Immature natural killer cell (primary cell): ENCODE measurements at regions not wholly inside any gene's neighbourhood (a gene's known extent, or its start where the extent isn't known, plus 50 kb on each side); places are given as distances from the start of the nearest gene placed in this dataset.
"Not testable (repeated sequence)": the region's sequence is repeated elsewhere in the genome, so short reads cannot be mapped to it uniquely, and the experiment has no call there.

Experiments
- DNase-seq, 3 donors: peaks; one replicate each; pipeline ENCODE4 v3.0.0; 2022; ENCODE audit warnings: mixed read lengths in 1 of 3
- H3K27ac Mint-ChIP-seq, 6 donors: one replicate each; pipeline ENCODE4 v1.8.0; 2020; ENCODE audit warnings: mixed read lengths in 6 of 6, mild to moderate bottlenecking in 5 of 6, inconsistent platforms in 4 of 6, moderate library complexity in 3 of 6
- H3K27me3 Mint-ChIP-seq, 3 donors: one replicate each; pipeline ENCODE4 v1.8.0; 2020 to 2021; ENCODE audit warnings: low read depth in 3 of 3, mild to moderate bottlenecking in 3 of 3, mixed read lengths in 3 of 3, moderate library complexity in 3 of 3, inconsistent platforms in 1 of 3
- H3K36me3 Mint-ChIP-seq, 3 donors: one replicate each; pipeline ENCODE4 v1.8.0; 2020; ENCODE audit warnings: mixed read lengths in 3 of 3, inconsistent platforms in 2 of 3, mild to moderate bottlenecking in 2 of 3
- H3K4me1 Mint-ChIP-seq, 2 donors: one replicate each; pipeline ENCODE4 v1.8.0; 2020; ENCODE audit warnings: inconsistent platforms in 2 of 2, mild to moderate bottlenecking in 2 of 2, mixed read lengths in 2 of 2, moderate library complexity in 1 of 2
- H3K4me3 Mint-ChIP-seq, 5 donors: one replicate each; pipeline ENCODE4 v1.8.0; 2020; ENCODE audit warnings: mild to moderate bottlenecking in 5 of 5, mixed read lengths in 5 of 5, inconsistent platforms in 3 of 5, moderate library complexity in 3 of 5
- H3K9me3 Mint-ChIP-seq, 6 donors: one replicate each; pipeline ENCODE4 v1.8.0; 2020; ENCODE audit warnings: mild to moderate bottlenecking in 6 of 6, mixed read lengths in 6 of 6, inconsistent platforms in 4 of 6, moderate library complexity in 3 of 6

- H3K4me1 Mint-ChIP-seq: no peaks in the 10 kb centered on the region
- H3K36me3 Mint-ChIP-seq: no peaks in the 10 kb centered on the region
- H3K27me3 Mint-ChIP-seq: peaks cover 0 to 4% (median 2%) of the 10 kb centered on the region in 3 donors
- peaks cover 8 to 21% (median 14%) of the 10 kb centered on the region in 6 donors for H3K9me3 Mint-ChIP-seq
- no peak overlapping the region for H3K27ac Mint-ChIP-seq
- H3K4me3 Mint-ChIP-seq: no peak overlapping the region
- no peak for DNase-seq
These were observed 619.0 kb downstream of the ANKRD7 start for GRCh38 chr7:118843456-118843855.

- Mint-ChIP-seq H3K27ac (no peak overlapping the region), H3K4me1 (no peaks in the 10 kb centered on the region), H3K9me3 (peaks cover 5 to 21% (median 11%) of the 10 kb centered on the region in 6 donors), H3K27me3 (peaks cover 0 to 4% (median 2%) of the 10 kb centered on the region in 3 donors), H3K36me3 (no peaks in the 10 kb centered on the region), H3K4me3 (no peak overlapping the region)
- DNase-seq: no peak
These were observed 620.2 kb downstream of the ANKRD7 start for GRCh38 chr7:118844748-118845147.

GRCh38 chr7:118845791-118846190 lies 621.3 kb downstream of the ANKRD7 start:
- Mint-ChIP-seq H3K36me3 (no peaks in the 10 kb centered on the region), H3K27ac (no peak overlapping the region), H3K9me3 (peaks cover 0 to 17% (median 11%) of the 10 kb centered on the region in 6 donors), H3K4me1 (no peaks in the 10 kb centered on the region), H3K4me3 (no peak overlapping the region), H3K27me3 (peaks cover 0 to 4% (median 2%) of the 10 kb centered on the region in 3 donors)
- DNase-seq: no peak

GRCh38 chr7:118846977-118847376 lies 622.5 kb downstream of the ANKRD7 start:
- no peak overlapping the region for H3K4me3 Mint-ChIP-seq
- H3K9me3 Mint-ChIP-seq: peaks cover 0 to 20% (median 12%) of the 10 kb centered on the region in 6 donors
- peaks cover 0 to 4% (median 2%) of the 10 kb centered on the region in 3 donors for H3K27me3 Mint-ChIP-seq
- no peak for DNase-seq
- no peak overlapping the region for H3K27ac Mint-ChIP-seq
- no peaks in the 10 kb centered on the region for H3K36me3 Mint-ChIP-seq
- no peaks in the 10 kb centered on the region for H3K4me1 Mint-ChIP-seq

- Mint-ChIP-seq H3K9me3 (peaks cover 5 to 38% (median 11%) of the 10 kb centered on the region in 6 donors), H3K4me1 (no peaks in the 10 kb centered on the region), H3K4me3 (no peak overlapping the region), H3K27ac (no peak overlapping the region), H3K36me3 (no peaks in the 10 kb centered on the region), H3K27me3 (peaks cover 0 to 1% (median 0%) of the 10 kb centered on the region in 3 donors)
- DNase-seq: no peak
These were observed 630.8 kb downstream of the ANKRD7 start for GRCh38 chr7:118855290-118855689.

GRCh38 chr7:118858651-118859149 lies 634.2 kb downstream of the ANKRD7 start:
- Mint-ChIP-seq H3K36me3 (no peaks in the 10 kb centered on the region), H3K4me1 (no peaks in the 10 kb centered on the region), H3K4me3 (no peak overlapping the region), H3K9me3 (peaks cover 7 to 45% (median 13%) of the 10 kb centered on the region in 6 donors), H3K27ac (no peak overlapping the region), H3K27me3 (peaks cover 0 to 1% (median 0%) of the 10 kb centered on the region in 3 donors)
- no peak for DNase-seq

- DNase-seq: no peak
- Mint-ChIP-seq H3K4me1 (no peaks in the 10 kb centered on the region), H3K27ac (no peak overlapping the region), H3K9me3 (peaks cover 4 to 36% (median 14%) of the 10 kb centered on the region in 6 donors), H3K27me3 (peaks cover 0 to 1% (median 0%) of the 10 kb centered on the region in 3 donors), H3K4me3 (no peak overlapping the region), H3K36me3 (no peaks in the 10 kb centered on the region)
These were observed 637.1 kb downstream of the ANKRD7 start for GRCh38 chr7:118861581-118861980.

- H3K27ac Mint-ChIP-seq: no peak overlapping the region
- no peak overlapping the region for H3K4me3 Mint-ChIP-seq
- no peaks in the 10 kb centered on the region for H3K4me1 Mint-ChIP-seq
- H3K36me3 Mint-ChIP-seq: no peaks in the 10 kb centered on the region
- no peak for DNase-seq
- H3K9me3 Mint-ChIP-seq: peaks cover 2 to 38% (median 14%) of the 10 kb centered on the region in 6 donors
- peaks cover 0 to 1% (median 0%) of the 10 kb centered on the region in 3 donors for H3K27me3 Mint-ChIP-seq
These were observed 638.2 kb downstream of the ANKRD7 start for GRCh38 chr7:118862740-118863139.

GRCh38 chr7:118863966-118864365 lies 639.5 kb downstream of the ANKRD7 start:
- Mint-ChIP-seq H3K27ac (no peak overlapping the region), H3K36me3 (no peaks in the 10 kb centered on the region), H3K27me3 (no peaks in the 10 kb centered on the region), H3K4me1 (no peaks in the 10 kb centered on the region), H3K4me3 (no peak overlapping the region), H3K9me3 (peaks cover 2 to 32% (median 13%) of the 10 kb centered on the region in 6 donors)
- no peak for DNase-seq

GRCh38 chr7:118867860-118868259 lies 643.4 kb downstream of the ANKRD7 start:
- no peaks in the 10 kb centered on the region for H3K4me1 Mint-ChIP-seq
- DNase-seq: no peak
- H3K27me3 Mint-ChIP-seq: no peaks in the 10 kb centered on the region
- H3K4me3 Mint-ChIP-seq: no peak overlapping the region
- H3K9me3 Mint-ChIP-seq: peaks cover 5 to 40% (median 12%) of the 10 kb centered on the region in 6 donors
- no peak overlapping the region for H3K27ac Mint-ChIP-seq
- no peaks in the 10 kb centered on the region for H3K36me3 Mint-ChIP-seq

- H3K9me3 Mint-ChIP-seq: peaks cover 5 to 35% (median 12%) of the 10 kb centered on the region in 6 donors
These were observed 644.6 kb downstream of the ANKRD7 start for GRCh38 chr7:118869141-118869540.

GRCh38 chr7:118870187-118870586 lies 645.7 kb downstream of the ANKRD7 start:
- H3K4me1 Mint-ChIP-seq: no peaks in the 10 kb centered on the region
- no peak overlapping the region for H3K27ac Mint-ChIP-seq
- H3K9me3 Mint-ChIP-seq: peaks cover 5 to 35% (median 12%) of the 10 kb centered on the region in 6 donors
- H3K27me3 Mint-ChIP-seq: peaks cover 0 to 2% (median 0%) of the 10 kb centered on the region in 3 donors
- DNase-seq: no peak
- no peak overlapping the region for H3K4me3 Mint-ChIP-seq
- H3K36me3 Mint-ChIP-seq: no peaks in the 10 kb centered on the region

More at GRCh38 chr7:118869141-118869540, 644.6 kb downstream of the ANKRD7 start:
- not testable (repeated sequence) for H3K27me3 Mint-ChIP-seq, H3K4me3 Mint-ChIP-seq, H3K36me3 Mint-ChIP-seq, DNase-seq, H3K4me1 Mint-ChIP-seq, H3K27ac Mint-ChIP-seq

- H3K9me3 Mint-ChIP-seq: peaks cover 2 to 29% (median 12%) of the 10 kb centered on the region in 6 donors
- H3K4me3 Mint-ChIP-seq: no peak overlapping the region
- H3K4me1 Mint-ChIP-seq: no peaks in the 10 kb centered on the region
- H3K36me3 Mint-ChIP-seq: no peaks in the 10 kb centered on the region
- peaks cover 0 to 2% (median 0%) of the 10 kb centered on the region in 3 donors for H3K27me3 Mint-ChIP-seq
- DNase-seq: no peak
- H3K27ac Mint-ChIP-seq: no peak overlapping the region
These were observed 648.1 kb downstream of the ANKRD7 start for GRCh38 chr7:118872568-118872967.

- H3K4me1 Mint-ChIP-seq: no peaks in the 10 kb centered on the region
These were observed 652.7 kb downstream of the ANKRD7 start for GRCh38 chr7:118877187-118877586.

GRCh38 chr7:118878336-118878735 lies 653.8 kb downstream of the ANKRD7 start:
- H3K27me3 Mint-ChIP-seq: peaks cover 0 to 2% (median 0%) of the 10 kb centered on the region in 3 donors
- no peak overlapping the region for H3K27ac Mint-ChIP-seq
- H3K9me3 Mint-ChIP-seq: peaks cover 4 to 16% (median 8%) of the 10 kb centered on the region in 6 donors
- H3K4me1 Mint-ChIP-seq: no peaks in the 10 kb centered on the region
- no peak overlapping the region for H3K4me3 Mint-ChIP-seq
- DNase-seq: no peak
- no peaks in the 10 kb centered on the region for H3K36me3 Mint-ChIP-seq

More at GRCh38 chr7:118877187-118877586, 652.7 kb downstream of the ANKRD7 start:
- Mint-ChIP-seq H3K9me3 (peaks cover 0 to 12% (median 5%) of the 10 kb centered on the region in 6 donors), H3K27ac (no peak overlapping the region), H3K27me3 (peaks cover 0 to 2% (median 0%) of the 10 kb centered on the region in 3 donors), H3K36me3 (no peaks in the 10 kb centered on the region), H3K4me3 (no peak overlapping the region)
- no peak for DNase-seq
